Endothelial cell of umbilical vein (primary cell): ENCODE measurements at regions not wholly inside any gene's neighbourhood (a gene's known extent, or its start where the extent isn't known, plus 50 kb on each side); places are given as distances from the start of the nearest gene placed in this dataset.

ENCODE experiments used
- BruUV-seq: library from RNA; stranded (reverse); fragments of 400-500 nt; replicated peaks from 2 replicates; lab custom pipeline; 2021; lab: Mats Ljungman, UMichigan
- CTCF ChIA-PET: fragments of 300-600, 350-600 bp; sonication (Branson Sonifier 250); formaldehyde crosslinking; loops from one replicate; lab custom pipeline; 2021; ENCODE audit warnings: antibody characterized with exemption, inconsistent platforms; lab: Charles Lee
- POLR2A ChIA-PET: fragments of 300-600, 350-600 bp; sonication (Branson Sonifier 250); formaldehyde crosslinking; loops from one replicate; lab custom pipeline; 2021; ENCODE audit warnings: antibody characterized with exemption, inconsistent platforms; lab: Charles Lee
- DNase-seq: peaks from one replicate; pipeline ENCODE4 v3.0.0-alpha.2; 2011; ENCODE audit warnings: low read depth, low spot score
- FAIRE-seq: peaks from 2 replicates; lab custom pipeline; 2011; peaks lifted over from hg19 to GRCh38; lab: Jason Lieb, UNC
- H2AFZ ChIP-seq: 2 replicates; pipeline ENCODE4 v1.6.0; 2012; ENCODE audit warnings: low read depth, low read length, control low read depth, inconsistent platforms
- H3K27ac ChIP-seq: 2 replicates; pipeline ENCODE4 v1.5.1; 2011; ENCODE audit warnings: low read depth, mild to moderate bottlenecking, control low read depth, low read length, moderate library complexity; ENCODE audit not compliant: insufficient read depth
- H3K27me3 ChIP-seq, 2 experiments: 2 replicates each; pipeline versions ENCODE4 v1.6.0 to v1.6.1; 2011; ENCODE audit warnings: low read length in 2 of 2, mixed read lengths in 1 of 2; ENCODE audit not compliant: control insufficient read depth in 2 of 2, insufficient read depth in 2 of 2
- H3K36me3 ChIP-seq, 2 experiments: 2 replicates in 1 of 2; 3 replicates in 1 of 2; pipeline ENCODE4 v1.5.1; 2011; ENCODE audit warnings: low read length in 2 of 2, mild to moderate bottlenecking in 1 of 2, moderate library complexity in 1 of 2; ENCODE audit not compliant: control insufficient read depth in 2 of 2, insufficient read depth in 2 of 2; ENCODE audit errors: extremely low read depth in 1 of 2
- H3K4me1 ChIP-seq: 3 replicates; pipeline ENCODE4 v1.5.1; 2011; ENCODE audit warnings: mild to moderate bottlenecking, low read length; ENCODE audit not compliant: control insufficient read depth, insufficient read depth; ENCODE audit errors: extremely low read depth
- H3K4me2 ChIP-seq: 2 replicates; pipeline ENCODE4 v1.6.1; 2011; ENCODE audit warnings: low read length, control low read depth, mixed read lengths; ENCODE audit not compliant: insufficient read depth
- H3K4me3 ChIP-seq, 3 experiments: fragments of 200-600 bp in 1 of 3; sonication (generic), shearing (Covaris generic) in 1 of 3; replicated peaks in 1 of 3; 2 replicates each; pipeline ENCODE4 v1.5.1; 2011 to 2016; ENCODE audit warnings: control low read depth in 3 of 3, low read length in 3 of 3, mild to moderate bottlenecking in 2 of 3, inconsistent platforms in 1 of 3, low read depth in 1 of 3, moderate library complexity in 1 of 3; ENCODE audit not compliant: insufficient read depth in 1 of 3
- H3K79me2 ChIP-seq: 2 replicates; pipeline ENCODE4 v1.6.0; 2012; ENCODE audit warnings: low read length, inconsistent platforms; ENCODE audit not compliant: control insufficient read depth, insufficient read depth
- H3K9ac ChIP-seq: replicated peaks from 2 replicates; pipeline ENCODE3; 2011; ENCODE audit warnings: low read length, control low read depth; ENCODE audit not compliant: insufficient read depth; ENCODE audit errors: extremely low read depth
- H3K9me1 ChIP-seq: replicated peaks from 3 replicates; pipeline ENCODE4 v1.6.0; 2011; ENCODE audit warnings: mild to moderate bottlenecking, low read length; ENCODE audit not compliant: control insufficient read depth, insufficient read depth; ENCODE audit errors: extremely low read depth
- H3K9me3 ChIP-seq: replicated peaks from 2 replicates; pipeline ENCODE4 v1.5.1; 2012; ENCODE audit warnings: low read length, inconsistent platforms; ENCODE audit not compliant: control insufficient read depth, insufficient read depth
- H4K20me1 ChIP-seq: replicated peaks from 2 replicates; pipeline ENCODE3; 2011; ENCODE audit warnings: mild to moderate bottlenecking, low read length; ENCODE audit not compliant: control insufficient read depth, insufficient read depth; ENCODE audit errors: extremely low read depth
- EZH2 ChIP-seq: IDR thresholded peaks from 2 replicates; pipeline ENCODE4 v1.6.1; 2012; ENCODE audit warnings: borderline replicate concordance, low read depth, mild to moderate bottlenecking, moderate library complexity, low read length, inconsistent platforms; ENCODE audit not compliant: severe bottlenecking
- FOS ChIP-seq: IDR thresholded peaks from 2 replicates; pipeline ENCODE4 v1.6.1; 2011; ENCODE audit warnings: mild to moderate bottlenecking, low read length, moderate library complexity, borderline replicate concordance; ENCODE audit not compliant: insufficient read depth
- GATA2 ChIP-seq: IDR thresholded peaks from 2 replicates; pipeline ENCODE4 v1.7.0; 2011; ENCODE audit warnings: low read depth, mild to moderate bottlenecking, moderate library complexity, mixed read lengths, low read length; ENCODE audit not compliant: insufficient read length, insufficient read depth
- JUN ChIP-seq: IDR thresholded peaks from 2 replicates; pipeline ENCODE4 v1.6.1; 2011; ENCODE audit warnings: borderline replicate concordance, low read depth; ENCODE audit not compliant: insufficient read length, insufficient read depth
- MYC ChIP-seq: IDR thresholded peaks from one replicate; pipeline ENCODE4 v1.6.1; 2011; ENCODE audit warnings: mild to moderate bottlenecking, low read depth, low read length
- POLR2A ChIP-seq: IDR thresholded peaks from 2 replicates; pipeline ENCODE4 v1.6.1; 2012; ENCODE audit warnings: low read depth, mild to moderate bottlenecking, control low read depth, low read length
- POLR2AphosphoS5 ChIP-seq: IDR thresholded peaks from 2 replicates; pipeline ENCODE4 v1.6.1; 2012; ENCODE audit warnings: low read depth, mild to moderate bottlenecking, control low read depth, low read length, moderate library complexity; ENCODE audit not compliant: insufficient read depth
- dilution Hi-C: fragments of 300-500 bp; cut with MboI; formaldehyde crosslinking; loops from one replicate; pipeline ENCODE4 v1.15.0; 2019; ENCODE audit warnings: low sequenced_read_pairs; ENCODE audit not compliant: extremely low pct_ligation_motif_present
- intact Hi-C: fragments of 100-400 bp; cut with micrococcal nuclease; formaldehyde crosslinking; loops from one replicate; pipeline ENCODE4 v1.10.0; 2022
- TF ChIP-seq, protein P1 (sequence below), 2 donors: IDR thresholded peaks; 1 replicate in 1 of 2; 2 replicates in 1 of 2; pipeline ENCODE4 v1.5.1; 2011; ENCODE audit warnings: low read length in 2 of 2, mild to moderate bottlenecking in 2 of 2, moderate library complexity in 2 of 2, control low read depth in 1 of 2, inconsistent platforms in 1 of 2, low read depth in 1 of 2; ENCODE audit not compliant: insufficient read depth in 1 of 2; ENCODE audit errors: extremely low read depth in 1 of 2
- TF ChIP-seq, protein P2 (sequence below): IDR thresholded peaks from 2 replicates; pipeline ENCODE4 v1.6.1; 2011; ENCODE audit not compliant: insufficient read depth, insufficient read length

GRCh38 chr1:188620236-188620635 lies 1791.5 kb downstream of the PLA2G4A start:
- POLR2A ChIA-PET = no interaction called here
- Histone ChIP-seq H4K20me1 (no peaks in the 10 kb centered on the region), H3K36me3 (no peaks in the 10 kb centered on the region), H2AFZ (no peak overlapping the region), H3K4me3 (no peak overlapping the region), H3K9me1 (no peaks in the 10 kb centered on the region), H3K4me1 (no peaks in the 10 kb centered on the region), H3K9ac (no peak overlapping the region), H3K27me3 (no peaks in the 10 kb centered on the region), H3K9me3 (no peaks in the 10 kb centered on the region), H3K79me2 (no peaks in the 10 kb centered on the region), H3K4me2 (no peak overlapping the region), H3K27ac (no peak overlapping the region)
- intact Hi-C loops = no loop called here
- CTCF ChIA-PET = no interaction called here
- FAIRE-seq (no peak), DNase-seq (no peak)
- TF ChIP-seq POLR2AphosphoS5 (no peak), JUN (no peak), FOS (no peak), GATA2 (no peak), EZH2 (no peak), POLR2A (no peak), MYC (no peak)
- TF ChIP-seq, protein P1, sequence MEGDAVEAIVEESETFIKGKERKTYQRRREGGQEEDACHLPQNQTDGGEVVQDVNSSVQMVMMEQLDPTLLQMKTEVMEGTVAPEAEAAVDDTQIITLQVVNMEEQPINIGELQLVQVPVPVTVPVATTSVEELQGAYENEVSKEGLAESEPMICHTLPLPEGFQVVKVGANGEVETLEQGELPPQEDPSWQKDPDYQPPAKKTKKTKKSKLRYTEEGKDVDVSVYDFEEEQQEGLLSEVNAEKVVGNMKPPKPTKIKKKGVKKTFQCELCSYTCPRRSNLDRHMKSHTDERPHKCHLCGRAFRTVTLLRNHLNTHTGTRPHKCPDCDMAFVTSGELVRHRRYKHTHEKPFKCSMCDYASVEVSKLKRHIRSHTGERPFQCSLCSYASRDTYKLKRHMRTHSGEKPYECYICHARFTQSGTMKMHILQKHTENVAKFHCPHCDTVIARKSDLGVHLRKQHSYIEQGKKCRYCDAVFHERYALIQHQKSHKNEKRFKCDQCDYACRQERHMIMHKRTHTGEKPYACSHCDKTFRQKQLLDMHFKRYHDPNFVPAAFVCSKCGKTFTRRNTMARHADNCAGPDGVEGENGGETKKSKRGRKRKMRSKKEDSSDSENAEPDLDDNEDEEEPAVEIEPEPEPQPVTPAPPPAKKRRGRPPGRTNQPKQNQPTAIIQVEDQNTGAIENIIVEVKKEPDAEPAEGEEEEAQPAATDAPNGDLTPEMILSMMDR (IDR thresholded peaks at IDR 0.05; ENCODE audit: extremely low read depth in 1 of 2, insufficient read depth in 1 of 2, low read depth in 1 of 2, low read length in 2 of 2) = no peak
- TF ChIP-seq, protein P2, sequence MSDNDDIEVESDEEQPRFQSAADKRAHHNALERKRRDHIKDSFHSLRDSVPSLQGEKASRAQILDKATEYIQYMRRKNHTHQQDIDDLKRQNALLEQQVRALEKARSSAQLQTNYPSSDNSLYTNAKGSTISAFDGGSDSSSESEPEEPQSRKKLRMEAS = no peak
- BruUV-seq = no TSS peak
- dilution Hi-C loops = no loop called here
